GM18861 (cell line): ENCODE measurements at regions not wholly inside any gene's neighbourhood (a gene's known extent, or its start where the extent isn't known, plus 50 kb on each side); places are given as distances from the start of the nearest gene placed in this dataset.
A peak's percentile ranks its signal among the peaks of the same experiment; 100 is the strongest.
"Not testable (repeated sequence)": the region's sequence is repeated elsewhere in the genome, so short reads cannot be mapped to it uniquely, and the experiment has no call there.

Experiments used
- ATAC-seq: cut with Tn5 transposase; IDR thresholded peaks from one replicate; pipeline ENCODE4 v1.9.1; 2021; ENCODE audit not compliant: unreplicated experiment

DNA sequence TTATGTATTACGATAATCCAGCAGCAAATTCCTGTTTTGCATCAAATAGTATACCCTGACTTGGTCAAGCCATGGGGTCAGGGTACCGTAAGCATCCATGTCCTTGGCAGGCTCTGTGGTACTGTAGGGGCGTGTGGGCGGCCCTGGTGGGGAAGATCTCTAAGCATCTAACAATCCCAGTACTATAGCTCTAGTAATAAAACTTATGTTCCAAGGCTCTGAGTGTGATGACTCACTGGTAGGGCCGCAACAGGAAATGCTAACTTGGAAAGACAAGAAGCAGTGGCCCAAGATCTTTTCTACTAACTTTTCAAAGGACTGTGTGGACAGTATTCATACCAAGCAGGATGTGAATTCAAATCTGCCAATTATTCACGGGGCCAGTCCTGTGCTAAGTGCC lies 63.8 kb downstream of the CLEC18A start:
- ATAC-seq: not testable (repeated sequence)

DNA sequence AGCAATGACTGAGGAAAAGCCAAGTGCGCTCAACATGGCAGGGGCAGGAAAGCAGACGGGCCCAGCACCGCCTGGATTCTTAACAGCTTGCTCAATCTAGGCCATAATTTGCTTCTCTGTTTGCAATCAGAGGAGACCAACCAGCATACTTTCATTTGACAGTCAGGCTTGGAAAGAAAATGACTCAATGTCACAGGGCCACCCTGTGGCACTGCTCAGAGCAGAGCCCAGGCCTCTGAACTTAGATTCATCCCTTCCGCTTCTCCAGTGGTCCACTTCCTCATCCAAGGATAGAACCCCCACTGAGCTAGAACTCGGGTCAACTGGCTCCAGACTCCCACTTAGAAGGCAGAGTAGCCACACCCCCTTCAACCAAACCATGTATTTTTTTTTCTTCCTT lies 65.6 kb downstream of the CLEC18A start:
- ATAC-seq: not testable (repeated sequence)

DNA sequence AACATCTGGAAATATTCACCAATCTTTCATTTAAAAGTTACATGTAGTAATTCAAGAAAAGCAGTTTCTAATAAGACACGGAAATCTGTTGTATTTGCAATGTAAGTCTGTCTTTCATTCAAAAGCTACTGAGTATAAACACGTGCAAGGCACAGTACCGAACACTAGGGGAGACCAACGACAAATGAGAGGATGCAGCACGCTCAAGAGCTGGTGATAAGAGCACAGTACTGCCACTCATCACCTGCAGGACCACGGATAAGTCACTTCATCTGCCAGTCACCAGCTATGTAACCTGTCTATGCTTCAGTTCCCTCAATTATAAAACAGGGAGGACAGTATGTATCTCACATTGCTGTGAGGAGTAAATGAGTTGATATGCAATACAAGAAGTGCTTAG lies 67.1 kb downstream of the CLEC18A start:
- ATAC-seq: peak; percentile 73

DNA sequence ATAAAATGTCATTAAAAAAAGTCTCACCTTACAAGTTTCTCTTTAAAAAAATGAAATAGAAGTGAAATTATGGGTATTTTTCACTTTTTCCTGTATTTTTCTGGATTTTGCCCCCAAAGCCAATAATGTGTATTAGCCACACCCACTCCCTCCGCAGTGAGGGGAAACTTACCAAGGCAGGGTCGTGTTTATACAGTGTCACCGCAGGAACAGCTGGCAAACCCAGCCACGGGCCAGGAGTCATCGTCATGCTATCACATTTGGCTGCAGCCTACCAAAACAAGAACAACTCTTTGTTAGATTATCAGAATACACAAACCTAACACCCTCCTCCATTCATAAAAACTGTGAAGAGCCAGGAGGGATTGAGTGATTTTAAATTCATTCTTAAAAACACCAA lies 72.1 kb downstream of the CLEC18A start:
- ATAC-seq: not testable (repeated sequence)

DNA sequence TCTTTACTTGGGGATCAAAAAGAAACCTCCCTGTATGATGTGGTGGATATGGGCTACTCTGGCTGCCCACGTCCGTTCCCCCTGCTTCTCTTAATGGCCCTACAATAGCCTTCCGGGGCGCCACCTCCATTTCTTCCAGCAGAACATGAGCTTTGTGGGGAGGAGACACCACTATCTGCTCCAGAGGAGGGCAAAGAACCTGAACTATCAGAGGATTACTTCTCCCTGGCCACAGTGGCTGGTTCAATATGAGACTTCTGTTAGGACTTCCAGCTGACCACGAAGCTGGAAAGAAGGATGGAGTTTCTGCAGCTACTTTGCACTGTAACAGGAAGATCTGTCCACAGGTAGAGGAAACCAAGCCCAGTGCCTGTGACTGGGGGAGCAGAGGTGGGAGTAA lies 72.8 kb downstream of the CLEC18A start:
- not testable (repeated sequence) for ATAC-seq

DNA sequence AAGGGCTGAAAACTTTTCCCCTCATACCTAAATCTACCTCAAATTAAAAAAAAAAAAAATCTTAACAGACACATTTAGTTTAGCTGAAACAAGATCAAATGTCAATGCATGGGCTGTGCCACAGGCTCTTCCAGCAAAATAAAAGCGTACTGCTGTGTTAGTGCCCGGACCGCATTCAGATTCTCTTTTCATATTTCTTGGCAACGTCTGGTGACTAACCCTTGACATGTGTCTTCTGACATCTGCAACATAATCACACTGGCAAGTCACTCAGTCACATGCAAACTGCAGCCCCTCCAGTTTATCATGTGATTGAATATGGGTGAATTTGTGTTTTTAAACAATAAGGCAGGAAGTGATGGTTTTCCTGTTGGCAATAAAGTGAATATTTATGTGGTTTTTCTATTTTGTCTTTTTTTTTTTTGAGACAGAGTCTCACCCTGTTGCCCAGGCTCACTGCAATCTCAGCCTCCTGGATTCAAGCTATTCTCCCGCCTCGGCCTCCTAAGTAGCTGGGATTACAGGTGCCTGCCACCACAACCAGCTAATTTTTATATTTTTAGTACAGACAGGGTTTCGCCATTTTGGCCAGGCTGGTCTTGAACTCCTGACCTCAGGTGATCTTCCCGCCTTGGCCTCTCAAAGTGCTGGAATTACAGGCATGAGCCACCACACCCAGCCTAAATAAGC lies 75.2 kb downstream of the CLEC18A start:
- not testable (repeated sequence) for ATAC-seq

DNA sequence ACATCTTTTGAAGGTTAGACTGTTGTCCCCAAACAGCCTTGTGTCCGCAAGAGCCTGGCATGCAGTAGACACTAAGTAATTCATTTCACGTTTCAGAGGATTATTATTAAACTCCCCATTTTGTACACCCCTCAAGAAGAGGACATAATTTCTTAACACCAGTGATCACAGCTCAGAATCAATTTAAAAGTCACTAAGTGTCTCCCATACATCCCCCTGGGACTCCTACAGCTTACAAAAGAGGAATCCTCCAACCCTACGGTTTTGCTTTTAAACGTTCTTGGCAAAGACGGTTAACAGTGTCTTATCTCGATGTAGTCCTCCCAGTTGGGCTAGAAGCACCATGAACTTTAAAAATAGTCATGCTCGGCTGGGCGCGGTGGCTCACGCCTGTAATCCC lies 81.2 kb upstream of the PDPR start:
- not testable (repeated sequence) for ATAC-seq

DNA sequence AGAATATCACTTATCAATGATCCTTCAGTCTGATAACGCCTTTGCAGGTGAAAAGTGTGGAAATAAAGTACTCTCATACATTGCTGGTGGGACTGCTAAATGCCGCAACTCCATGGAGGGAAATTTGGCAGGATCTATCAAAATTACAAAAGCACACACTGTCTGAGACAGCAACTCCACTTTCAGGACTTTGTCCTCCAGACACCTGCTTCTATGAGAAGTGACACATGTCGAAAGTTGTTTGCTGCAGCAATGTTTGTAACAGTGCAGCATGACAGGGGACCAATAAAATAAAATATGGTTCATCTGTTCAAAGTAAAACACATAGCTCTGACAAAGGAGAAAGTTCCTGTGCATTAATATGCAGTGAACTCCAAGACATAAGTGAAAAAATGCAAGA lies 76.2 kb upstream of the PDPR start:
- ATAC-seq: not testable (repeated sequence)

DNA sequence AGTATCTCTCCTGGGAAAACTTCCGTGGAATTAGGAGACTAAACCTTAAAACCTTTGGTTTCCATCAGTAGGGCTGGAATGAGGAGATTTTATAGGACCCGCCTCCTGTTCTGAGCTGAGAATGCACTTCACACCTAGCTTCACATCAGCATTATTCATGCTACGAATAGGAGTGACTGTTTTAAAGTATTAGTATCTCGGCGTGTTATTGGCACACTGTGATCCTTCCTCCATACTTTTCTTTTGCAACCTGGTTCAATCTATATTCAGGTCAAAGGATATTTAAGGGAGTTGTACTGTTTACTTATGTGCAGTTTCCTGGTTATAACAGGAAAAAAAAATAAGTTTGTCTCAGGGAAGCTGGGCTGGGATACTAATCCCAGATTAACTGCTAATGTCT lies 73.6 kb upstream of the PDPR start:
- ATAC-seq: not testable (repeated sequence)

DNA sequence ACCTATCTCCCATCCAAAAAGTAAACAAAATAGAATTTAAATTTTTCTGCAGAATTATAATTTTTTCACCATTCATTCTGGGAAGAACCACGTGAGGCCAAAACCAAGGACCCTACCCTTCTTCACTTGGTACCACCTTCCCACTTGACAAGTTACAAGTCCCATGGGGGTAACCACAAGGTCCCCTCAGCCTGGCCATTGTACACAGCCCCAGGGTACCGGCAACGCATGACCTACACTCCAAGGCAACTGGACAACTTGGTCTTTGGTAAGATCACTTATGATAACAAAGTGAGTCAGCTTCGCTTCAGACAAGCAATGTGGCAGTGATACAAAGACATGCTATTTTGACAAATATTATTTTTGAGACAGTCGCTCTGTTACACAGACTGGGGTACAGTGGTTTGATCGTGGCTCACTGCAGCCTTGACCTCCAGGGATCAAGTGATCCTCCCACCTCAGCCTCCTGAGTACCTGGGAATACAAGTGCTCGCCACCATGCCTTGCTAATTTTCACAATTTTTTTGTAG lies 70.5 kb upstream of the PDPR start:
- ATAC-seq: not testable (repeated sequence)

DNA sequence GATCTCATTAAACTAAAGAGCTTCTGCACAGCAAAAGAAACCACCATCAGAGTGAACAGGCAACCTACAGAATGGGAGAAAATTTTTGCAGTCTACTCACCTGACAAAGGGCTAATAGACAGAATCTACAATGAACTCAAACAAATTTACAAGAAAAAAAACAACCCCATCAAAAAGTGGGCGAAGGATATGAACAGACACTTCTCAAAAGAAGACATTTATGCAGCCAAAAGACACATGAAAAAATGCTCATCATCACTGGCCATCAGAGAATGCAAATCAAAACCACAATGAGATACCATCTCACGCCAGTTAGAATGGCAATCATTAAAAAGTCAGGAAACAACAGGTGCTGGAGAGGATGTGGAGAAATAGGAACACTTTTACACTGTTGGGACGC lies 67.6 kb upstream of the PDPR start:
- ATAC-seq: not testable (repeated sequence)

DNA sequence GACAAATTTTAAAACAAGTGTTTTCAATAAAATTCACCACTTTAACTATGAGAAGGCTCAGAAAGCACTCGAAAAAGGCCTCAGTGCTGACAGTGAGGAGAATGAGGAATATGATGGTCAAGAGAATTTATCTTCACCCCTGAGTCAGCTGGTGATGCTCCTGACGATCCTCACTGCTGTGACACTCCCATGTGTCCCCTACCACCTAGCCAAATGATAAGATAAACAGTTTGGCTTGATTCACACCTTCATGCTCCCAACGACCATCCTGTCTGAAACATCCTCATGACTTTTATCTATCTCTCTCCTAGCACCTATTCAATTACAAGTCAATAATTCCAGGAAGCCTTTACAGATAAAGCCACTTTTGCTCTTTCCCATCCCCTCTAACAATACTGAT lies 66.0 kb upstream of the PDPR start:
- not testable (repeated sequence) for ATAC-seq

DNA sequence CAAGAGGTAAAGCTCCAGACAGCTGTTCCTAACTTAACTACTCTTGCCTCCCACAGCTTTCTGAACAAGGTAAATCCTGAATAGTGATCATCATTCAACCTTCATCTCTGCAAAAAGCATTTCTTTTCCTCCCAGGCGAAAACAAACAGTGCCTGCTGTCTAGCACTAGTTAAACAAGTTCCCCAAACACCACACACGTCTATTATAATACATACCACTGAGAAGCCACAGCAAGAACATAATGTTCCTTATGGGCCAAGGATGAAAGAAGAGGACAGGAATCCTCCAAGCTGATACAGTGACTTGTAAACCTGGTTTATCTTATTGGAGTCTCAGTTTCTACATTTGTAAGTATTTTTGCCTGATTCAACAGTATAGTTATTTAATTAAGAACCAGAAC lies 56.1 kb upstream of the PDPR start:
- not testable (repeated sequence) for ATAC-seq

DNA sequence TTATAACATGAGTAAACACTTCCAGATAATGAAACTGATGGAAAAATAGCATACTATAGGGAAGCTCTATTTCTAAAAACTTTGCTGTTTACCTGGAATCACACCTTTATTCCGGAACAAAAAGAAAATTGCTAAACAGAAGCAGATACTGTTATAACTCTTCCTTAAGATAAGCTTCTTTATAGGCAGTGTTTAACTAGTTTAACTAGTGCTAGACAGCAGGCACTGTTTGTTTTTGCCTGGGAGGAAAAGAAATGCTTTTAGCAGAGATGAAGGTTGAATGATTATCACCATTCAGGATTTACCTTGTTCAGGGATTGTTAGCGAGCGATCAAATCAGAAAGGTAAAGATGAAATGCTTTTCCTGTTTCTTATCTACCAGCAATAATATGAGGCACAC lies 54.7 kb upstream of the PDPR start:
- not testable (repeated sequence) for ATAC-seq

DNA sequence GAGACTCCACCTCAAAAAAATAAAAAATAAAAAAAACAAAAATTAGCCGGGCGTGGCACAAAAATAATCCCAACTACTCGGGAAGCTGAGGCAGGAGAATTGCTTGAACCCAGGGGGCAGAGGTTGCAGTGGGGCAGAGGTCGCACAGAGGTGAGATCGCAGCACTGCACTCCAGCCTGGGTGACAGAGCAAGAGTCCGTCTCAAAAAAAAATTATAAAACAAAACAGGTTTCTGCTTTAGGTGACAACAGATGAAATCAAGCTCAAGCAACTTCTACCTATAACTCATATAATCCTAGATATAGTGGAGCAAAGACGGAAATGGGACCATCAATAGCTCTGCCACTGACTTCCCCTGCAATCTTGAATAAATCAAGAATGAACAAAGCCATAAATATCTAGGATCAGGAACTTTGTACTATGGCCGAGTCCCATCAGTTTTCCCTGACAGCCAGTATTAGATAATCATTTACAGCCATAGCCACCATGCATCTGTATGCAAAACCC lies 53.6 kb upstream of the PDPR start:
- not testable (repeated sequence) for ATAC-seq

DNA sequence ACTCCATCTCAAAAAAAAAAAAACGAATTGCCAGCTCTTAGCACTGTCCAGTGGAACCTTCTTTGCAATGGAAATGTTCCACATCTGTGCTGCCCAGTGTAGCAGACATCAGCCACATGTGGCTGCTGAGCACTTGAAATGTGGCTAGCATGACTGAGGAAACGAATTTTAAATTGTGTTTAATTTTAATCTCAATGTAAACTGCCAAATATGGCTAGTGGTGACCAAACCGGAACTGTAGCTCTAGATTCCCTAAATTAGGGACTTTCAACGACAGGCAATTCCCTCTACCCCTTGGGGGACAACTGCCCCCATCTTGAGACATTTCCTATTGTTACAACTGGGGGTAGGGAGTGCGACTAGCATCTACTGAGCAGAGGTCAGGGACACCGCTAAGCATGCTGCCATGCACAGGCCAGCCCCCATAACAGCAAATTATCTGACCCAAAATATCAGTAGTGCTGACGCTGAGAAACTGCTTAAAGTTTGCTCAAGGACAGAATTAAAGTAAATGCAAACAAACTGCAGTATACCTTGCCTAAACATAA lies 52.4 kb upstream of the PDPR start:
- not testable (repeated sequence) for ATAC-seq

DNA sequence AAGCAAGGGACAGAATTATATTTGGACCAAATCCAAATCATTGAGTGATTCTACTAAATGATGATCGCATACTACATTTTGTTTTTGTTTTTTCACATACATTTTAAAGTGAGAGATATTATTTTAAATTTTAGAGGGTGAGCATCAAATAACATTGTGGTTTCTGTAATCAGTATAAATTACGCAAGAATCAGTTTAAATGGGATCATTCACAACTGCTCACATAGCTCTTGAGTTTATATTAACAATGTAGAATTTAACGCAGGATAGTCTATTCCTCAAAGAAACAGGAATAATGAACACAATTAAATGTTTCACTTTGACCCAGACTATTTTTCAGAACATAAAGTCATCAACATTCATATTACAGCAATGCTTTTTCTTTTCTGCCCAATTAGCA lies 51.2 kb upstream of the PDPR start:
- ATAC-seq: not testable (repeated sequence)
